HCT116 (cell line): ENCODE measurements at regions not wholly inside any gene's neighbourhood (a gene's known extent, or its start where the extent isn't known, plus 50 kb on each side); places are given as distances from the start of the nearest gene placed in this dataset.

ENCODE experiments used
- ATAC-seq: fragments of 200-7000 bp; cut with Tn5 transposase; 2 replicates; pipeline ENCODE4 v1.9.1; 2020; ENCODE audit warnings: mild to moderate bottlenecking, moderate library complexity
- BruUV-seq: library from RNA; stranded (reverse); fragments of 400-500 nt; replicated peaks from 2 replicates; lab custom pipeline; 2021; lab: Mats Ljungman, UMichigan
- CTCF ChIA-PET: fragments of 300-600 bp; sonication (Branson Sonifier 250); formaldehyde crosslinking; loops from one replicate; lab custom pipeline; 2021; ENCODE audit warnings: antibody characterized with exemption; lab: Charles Lee
- POLR2A ChIA-PET: fragments of 300-600, 350-600 bp; sonication (Branson Sonifier 250); formaldehyde crosslinking; loops from one replicate; lab custom pipeline; 2021; ENCODE audit warnings: antibody characterized with exemption; lab: Charles Lee
- RAD21 ChIA-PET, 2 experiments: fragments of 300-600 bp; sonication (Branson Sonifier 250); formaldehyde crosslinking; loops; one replicate each; lab custom pipeline; 2023; ENCODE audit warnings: low total read pairs in 2 of 2; ENCODE audit not compliant: uncharacterized antibody in 2 of 2, unreplicated experiment in 2 of 2, low non-redundant PET in 1 of 2; lab: Charles Lee
- DNase-seq: peaks from one replicate; pipeline ENCODE4 v3.0.0-alpha.2; 2010; ENCODE audit warnings: low read depth, low spot score
- H2AFZ ChIP-seq: fragments of 200-600 bp; shearing (Covaris generic), sonication (generic); 2 replicates; pipeline ENCODE4 v1.6.1; 2017; ENCODE audit warnings: low read depth, mixed run types, mixed read lengths, antibody characterized with exemption, low read length; ENCODE audit not compliant: poor library complexity, severe bottlenecking
- H3K27ac ChIP-seq: 2 replicates; pipeline ENCODE4 v1.5.1; 2012; ENCODE audit warnings: low read depth, low read length
- H3K27me3 ChIP-seq: fragments of 200-600 bp; sonication (generic); 2 replicates; pipeline ENCODE4 v1.6.1; 2016; ENCODE audit warnings: mixed run types, low read length, mixed read lengths; ENCODE audit not compliant: insufficient read depth
- H3K36me3 ChIP-seq, 2 experiments: fragments of 200-500 bp in 1 of 2; fragments of 200-600 bp in 1 of 2; sonication (Bioruptor generic) in 1 of 2; sonication (generic) in 1 of 2; 2 replicates each; pipeline versions ENCODE4 v1.5.1 to v1.6.1; 2014 to 2016; ENCODE audit warnings: low read length in 2 of 2, inconsistent platforms in 1 of 2, mixed read lengths in 1 of 2, mixed run types in 1 of 2; ENCODE audit not compliant: insufficient read depth in 2 of 2, control insufficient read depth in 1 of 2
- H3K4me1 ChIP-seq, 2 experiments: fragments of 200-600 bp in 1 of 2; sonication (generic) in 1 of 2; 2 replicates each; pipeline versions ENCODE4 v1.5.1 to v1.6.1; 2012 to 2017; ENCODE audit warnings: low read length in 2 of 2, inconsistent platforms in 1 of 2, mild to moderate bottlenecking in 1 of 2, mixed read lengths in 1 of 2, mixed run types in 1 of 2, moderate library complexity in 1 of 2; ENCODE audit not compliant: insufficient read depth in 2 of 2, control insufficient read depth in 1 of 2
- H3K4me2 ChIP-seq: fragments of 200-600 bp; sonication (generic); 2 replicates; pipeline ENCODE4 v1.6.1; 2017; ENCODE audit warnings: mixed run types, low read length, mixed read lengths
- H3K4me3 ChIP-seq, 2 experiments: fragments of 200-600 bp in 1 of 2; sonication (generic) in 1 of 2; replicated peaks in 1 of 2; 2 replicates each; pipeline ENCODE4 v1.5.1; 2011 to 2016; ENCODE audit warnings: low read length in 2 of 2, control low read depth in 1 of 2, low read depth in 1 of 2, mild to moderate bottlenecking in 1 of 2, mixed read lengths in 1 of 2, mixed run types in 1 of 2
- H3K79me2 ChIP-seq: fragments of 200-600 bp; sonication (generic); 2 replicates; pipeline ENCODE4 v1.6.1; 2017; ENCODE audit warnings: mild to moderate bottlenecking, mixed run types, low read length, moderate library complexity, mixed read lengths; ENCODE audit not compliant: insufficient read depth
- H3K9ac ChIP-seq: fragments of 200-600 bp; sonication (generic); 2 replicates; pipeline ENCODE4 v1.6.1; 2016; ENCODE audit warnings: low read length, mixed read lengths
- H3K9me2 ChIP-seq: fragments of 200-600 bp; sonication (generic), shearing (Covaris generic); 2 replicates; pipeline ENCODE4 v1.6.1; 2017; ENCODE audit warnings: mixed run types, mild to moderate bottlenecking, moderate library complexity; ENCODE audit not compliant: insufficient read depth
- H3K9me3 ChIP-seq, 2 experiments: fragments of 200-500 bp in 1 of 2; fragments of 200-600 bp in 1 of 2; sonication (Bioruptor generic) in 1 of 2; sonication (generic) in 1 of 2; 2 replicates each; pipeline ENCODE4 v1.6.1; 2014 to 2017; ENCODE audit warnings: low read length in 2 of 2, mixed read lengths in 2 of 2, inconsistent platforms in 1 of 2, low read depth in 1 of 2, mild to moderate bottlenecking in 1 of 2, mixed run types in 1 of 2, moderate library complexity in 1 of 2; ENCODE audit not compliant: control insufficient read depth in 1 of 2, insufficient read depth in 1 of 2
- H4K20me1 ChIP-seq: fragments of 200-600 bp; sonication (generic), shearing (Covaris generic); 2 replicates; pipeline ENCODE4 v1.6.1; 2017; ENCODE audit warnings: mixed run types, mild to moderate bottlenecking, moderate library complexity; ENCODE audit not compliant: insufficient read depth
- CBX3 ChIP-seq: IDR thresholded peaks from 2 replicates; pipeline ENCODE4 v1.6.1; 2012; ENCODE audit warnings: low read depth
- EGR1 ChIP-seq: IDR thresholded peaks from 2 replicates; pipeline ENCODE4 v1.6.1; 2012; ENCODE audit warnings: low read depth
- EZH2 ChIP-seq: fragments of 200-600 bp; sonication (generic); IDR thresholded peaks from 2 replicates; pipeline ENCODE4 v1.6.1; 2017; ENCODE audit warnings: antibody characterized with exemption, mixed run types
- SRF ChIP-seq: IDR thresholded peaks from 2 replicates; pipeline ENCODE4 v1.6.1; 2012; ENCODE audit warnings: low read depth
- ZFX ChIP-seq: fragments of 450-650 bp; IDR thresholded peaks from 2 replicates; pipeline ENCODE4 v1.6.1; 2017
- intact Hi-C: fragments of 100-400 bp; cut with micrococcal nuclease; formaldehyde crosslinking; loops from 2 replicates; pipeline ENCODE4 v1.10.0; 2022
- TF ChIP-seq, protein P1 (sequence below), 3 experiments: fragments of 200-600 bp in 1 of 3; sonication (generic) in 1 of 3; IDR thresholded peaks in 2 of 3; conservative IDR thresholded peaks in 1 of 3; 2 replicates each; pipeline ENCODE4 v1.5.1; 2012 to 2017; ENCODE audit warnings: low read depth in 2 of 3, low read length in 2 of 3, antibody characterized with exemption in 1 of 3, borderline replicate concordance in 1 of 3, control low read depth in 1 of 3, mild to moderate bottlenecking in 1 of 3, mixed read lengths in 1 of 3, mixed run types in 1 of 3, moderate library complexity in 1 of 3; ENCODE audit not compliant: insufficient read depth in 1 of 3

DNA sequence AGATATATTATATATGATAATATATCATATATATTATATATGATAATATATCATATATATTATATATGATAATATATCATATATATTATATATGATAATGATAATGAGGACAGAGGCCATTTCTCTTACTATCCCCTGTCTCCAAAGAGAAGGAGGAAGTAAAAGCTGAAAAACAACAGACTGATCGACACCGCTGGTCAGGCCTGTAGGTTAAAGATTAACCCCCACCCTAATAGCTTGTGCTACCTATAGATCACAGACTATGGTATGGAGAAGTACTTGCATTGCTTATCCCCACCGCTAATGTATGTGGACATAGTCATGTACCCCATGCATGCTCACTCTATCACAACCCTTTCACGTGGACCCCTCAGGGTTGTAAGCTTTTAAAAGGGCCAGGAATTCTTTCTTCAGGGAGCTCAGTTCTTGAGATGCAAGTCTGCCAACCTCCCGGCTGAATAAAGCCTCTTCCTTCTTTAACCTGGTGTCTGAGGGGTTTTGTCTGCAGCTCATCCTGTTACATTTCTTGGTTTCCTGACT lies 786.1 kb upstream of the TMEM132C start:
- H3K9me3 ChIP-seq = peaks cover 3 to 6% of the 10 kb centered on the region in 2 experiments; a peak in 1 of 4 replicates
- no peak overlapping the region for H2AFZ ChIP-seq
- no TSS peak for BruUV-seq
- no peak overlapping the region for H3K9ac ChIP-seq
- DNase-seq (no peak), ATAC-seq (no peak)
- ChIA-PET CTCF (no interaction called here), POLR2A (no interaction called here), RAD21 (no interaction called here)
- H3K36me3 ChIP-seq = no peaks in the 10 kb centered on the region
- no peaks in the 10 kb centered on the region for H3K9me2 ChIP-seq
- H3K27me3 ChIP-seq = no peaks in the 10 kb centered on the region
- H3K27ac ChIP-seq = no peak overlapping the region
- TF ChIP-seq EGR1 (no peak), CBX3 (no peak), EZH2 (no peak)
- no peaks in the 10 kb centered on the region for H4K20me1 ChIP-seq
- intact Hi-C loops = no loop called here
- H3K4me3 ChIP-seq = no peak overlapping the region
- no peak overlapping the region for H3K4me2 ChIP-seq
- H3K4me1 ChIP-seq = no peaks in the 10 kb centered on the region
- H3K79me2 ChIP-seq = no peaks in the 10 kb centered on the region

DNA sequence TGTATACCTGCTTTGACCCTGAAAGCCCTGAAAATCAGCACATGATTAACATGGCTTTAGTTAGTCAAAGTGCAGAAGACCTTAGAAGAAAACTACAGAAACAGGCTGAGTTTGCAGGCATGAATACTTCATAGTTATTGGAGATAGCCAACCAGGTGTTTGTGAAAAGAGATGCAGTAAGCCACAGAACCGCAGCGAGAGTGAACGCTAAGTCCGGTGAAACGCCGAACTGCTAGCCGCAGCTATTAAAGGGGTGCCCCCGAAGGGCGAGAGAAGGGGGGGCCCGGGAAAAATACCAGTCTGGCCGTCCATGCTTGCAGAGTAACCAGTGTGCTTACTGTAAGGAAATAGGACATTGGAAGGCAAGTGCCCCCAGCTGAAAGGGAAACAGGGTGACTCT lies 784.0 kb upstream of the TMEM132C start:
- no peak overlapping the region for H3K9ac ChIP-seq
- no peak for ATAC-seq
- no peaks in the 10 kb centered on the region for H3K36me3 ChIP-seq
- TF ChIP-seq SRF = no peak
- no peak for TF ChIP-seq ZFX
- no peak for TF ChIP-seq EGR1
- no peak for TF ChIP-seq EZH2
- TF ChIP-seq, protein P1, sequence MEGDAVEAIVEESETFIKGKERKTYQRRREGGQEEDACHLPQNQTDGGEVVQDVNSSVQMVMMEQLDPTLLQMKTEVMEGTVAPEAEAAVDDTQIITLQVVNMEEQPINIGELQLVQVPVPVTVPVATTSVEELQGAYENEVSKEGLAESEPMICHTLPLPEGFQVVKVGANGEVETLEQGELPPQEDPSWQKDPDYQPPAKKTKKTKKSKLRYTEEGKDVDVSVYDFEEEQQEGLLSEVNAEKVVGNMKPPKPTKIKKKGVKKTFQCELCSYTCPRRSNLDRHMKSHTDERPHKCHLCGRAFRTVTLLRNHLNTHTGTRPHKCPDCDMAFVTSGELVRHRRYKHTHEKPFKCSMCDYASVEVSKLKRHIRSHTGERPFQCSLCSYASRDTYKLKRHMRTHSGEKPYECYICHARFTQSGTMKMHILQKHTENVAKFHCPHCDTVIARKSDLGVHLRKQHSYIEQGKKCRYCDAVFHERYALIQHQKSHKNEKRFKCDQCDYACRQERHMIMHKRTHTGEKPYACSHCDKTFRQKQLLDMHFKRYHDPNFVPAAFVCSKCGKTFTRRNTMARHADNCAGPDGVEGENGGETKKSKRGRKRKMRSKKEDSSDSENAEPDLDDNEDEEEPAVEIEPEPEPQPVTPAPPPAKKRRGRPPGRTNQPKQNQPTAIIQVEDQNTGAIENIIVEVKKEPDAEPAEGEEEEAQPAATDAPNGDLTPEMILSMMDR (IDR thresholded peaks at IDR 0.05 in 2 of 3, conservative IDR thresholded peaks at IDR 0.05 in 1 of 3; ENCODE audit: borderline replicate concordance in 1 of 3, insufficient read depth in 1 of 3, low read depth in 2 of 3, low read length in 2 of 3) = no peak
- TF ChIP-seq, all 23 proteins: peak for 0
- no peak for DNase-seq
- ChIA-PET RAD21 (no interaction called here), CTCF (no interaction called here), POLR2A (no interaction called here)
- H4K20me1 ChIP-seq = no peaks in the 10 kb centered on the region
- H3K79me2 ChIP-seq = no peaks in the 10 kb centered on the region
- H3K27ac ChIP-seq = no peak overlapping the region
- peaks cover 0 to 3% of the 10 kb centered on the region in 2 experiments; a peak in 1 of 4 replicates for H3K9me3 ChIP-seq
- H3K4me3 ChIP-seq = no peak overlapping the region
- no TSS peak for BruUV-seq
- intact Hi-C loops = no loop called here
- no peak overlapping the region for H3K4me2 ChIP-seq
- no peaks in the 10 kb centered on the region for H3K27me3 ChIP-seq
- no peaks in the 10 kb centered on the region for H3K4me1 ChIP-seq
- H3K9me2 ChIP-seq = no peaks in the 10 kb centered on the region
- no peak overlapping the region for H2AFZ ChIP-seq
